ENCODE measurements at regions not wholly inside any gene's neighbourhood (a gene's known extent, or its start where the extent isn't known, plus 50 kb on each side); places are given as distances from the start of the nearest gene placed in this dataset.

- Mint-ChIP-seq H3K4me3 (ENCODE audit: unreplicated experiment) (no peak overlapping the region), H3K4me1 (ENCODE audit: low read depth, unreplicated experiment) (peaks cover 3% of the 10 kb centered on the region), H3K27me3 (ENCODE audit: unreplicated experiment) (peaks cover 6% of the 10 kb centered on the region), H3K36me3 (ENCODE audit: unreplicated experiment) (no peaks in the 10 kb centered on the region), H3K27ac (ENCODE audit: unreplicated experiment) (no peak overlapping the region), H3K9me3 (ENCODE audit: unreplicated experiment) (peaks cover 7% of the 10 kb centered on the region)
- peak; percentile 32 for TF ChIP-seq CTCF (IDR thresholded peaks at IDR 0.05; ENCODE audit: partially characterized antibody, unreplicated experiment)
- DNase-seq, result no peak
Observed at GRCh38 chr2:64865831-64866345, 123.3 kb upstream of the SLC1A4 start.

- H3K27me3 Mint-ChIP-seq (ENCODE audit: unreplicated experiment), result peaks cover 6% of the 10 kb centered on the region
- no peaks in the 10 kb centered on the region for H3K36me3 Mint-ChIP-seq (ENCODE audit: unreplicated experiment)
- H3K4me3 Mint-ChIP-seq (ENCODE audit: unreplicated experiment), result peak overlapping the region; percentile 48
- TF ChIP-seq CTCF (IDR thresholded peaks at IDR 0.05; ENCODE audit: partially characterized antibody, unreplicated experiment), result no peak
- H3K27ac Mint-ChIP-seq (ENCODE audit: unreplicated experiment), result no peak overlapping the region
- H3K4me1 Mint-ChIP-seq (ENCODE audit: low read depth, unreplicated experiment), result peaks cover 3% of the 10 kb centered on the region
- no peak for DNase-seq
- peaks cover 7% of the 10 kb centered on the region for H3K9me3 Mint-ChIP-seq (ENCODE audit: unreplicated experiment)
Observed at GRCh38 chr2:64866797-64867196, 122.4 kb upstream of the SLC1A4 start.

GRCh38 chr2:64867253-64867996 lies 121.8 kb upstream of the SLC1A4 start:
- no peak for TF ChIP-seq CTCF (IDR thresholded peaks at IDR 0.05; ENCODE audit: partially characterized antibody, unreplicated experiment)
- Mint-ChIP-seq H3K27ac (ENCODE audit: unreplicated experiment) (no peak overlapping the region), H3K36me3 (ENCODE audit: unreplicated experiment) (no peaks in the 10 kb centered on the region), H3K4me3 (ENCODE audit: unreplicated experiment) (no peak overlapping the region), H3K27me3 (ENCODE audit: unreplicated experiment) (peaks cover 6% of the 10 kb centered on the region), H3K4me1 (ENCODE audit: low read depth, unreplicated experiment) (peaks cover 3% of the 10 kb centered on the region), H3K9me3 (ENCODE audit: unreplicated experiment) (peaks cover 7% of the 10 kb centered on the region)
- no peak for DNase-seq

- H3K27ac Mint-ChIP-seq (ENCODE audit: unreplicated experiment), result no peak overlapping the region
- no peak for DNase-seq
- no peak for TF ChIP-seq CTCF (IDR thresholded peaks at IDR 0.05; ENCODE audit: partially characterized antibody, unreplicated experiment)
- H3K9me3 Mint-ChIP-seq (ENCODE audit: unreplicated experiment), result peaks cover 7% of the 10 kb centered on the region
- H3K4me1 Mint-ChIP-seq (ENCODE audit: low read depth, unreplicated experiment), result peaks cover 3% of the 10 kb centered on the region
- no peak overlapping the region for H3K4me3 Mint-ChIP-seq (ENCODE audit: unreplicated experiment)
- peaks cover 6% of the 10 kb centered on the region for H3K27me3 Mint-ChIP-seq (ENCODE audit: unreplicated experiment)
- H3K36me3 Mint-ChIP-seq (ENCODE audit: unreplicated experiment), result no peaks in the 10 kb centered on the region
Observed at GRCh38 chr2:64869126-64869525, 120.1 kb upstream of the SLC1A4 start.

- DNase-seq, result peak; percentile 90
- Mint-ChIP-seq H3K36me3 (ENCODE audit: unreplicated experiment) (no peaks in the 10 kb centered on the region), H3K4me3 (ENCODE audit: unreplicated experiment) (no peak overlapping the region), H3K27me3 (ENCODE audit: unreplicated experiment) (peaks cover 4% of the 10 kb centered on the region), H3K9me3 (ENCODE audit: unreplicated experiment) (no peaks in the 10 kb centered on the region), H3K27ac (ENCODE audit: unreplicated experiment) (no peak overlapping the region), H3K4me1 (ENCODE audit: low read depth, unreplicated experiment) (peaks cover 9% of the 10 kb centered on the region)
- TF ChIP-seq CTCF (IDR thresholded peaks at IDR 0.05; ENCODE audit: partially characterized antibody, unreplicated experiment), result peak; percentile 99
Observed at GRCh38 chr2:64873472-64873924, 115.7 kb upstream of the SLC1A4 start.
